Trophoblast cell (in vitro differentiated cells and primary cell): ENCODE measurements at regions not wholly inside any gene's neighbourhood (a gene's known extent, or its start where the extent isn't known, plus 50 kb on each side); places are given as distances from the start of the nearest gene placed in this dataset.

Experiments
- DNase-seq, 2 donors: peaks; one replicate each; pipeline ENCODE4 v3.0.0-alpha.2; 2016
- H2AFZ ChIP-seq: 2 replicates; pipeline ENCODE4 v1.6.1; 2013; ENCODE audit warnings: low read length, moderate library complexity, mild to moderate bottlenecking; ENCODE audit not compliant: insufficient read depth, poor library complexity
- H2AK5ac ChIP-seq: 2 replicates; pipeline ENCODE4 v1.6.1; 2013; ENCODE audit warnings: mild to moderate bottlenecking, low read length
- H2BK120ac ChIP-seq: 2 replicates; pipeline ENCODE4 v1.6.1; 2013; ENCODE audit warnings: low read length, mild to moderate bottlenecking, moderate library complexity; ENCODE audit not compliant: insufficient read depth, poor library complexity
- H2BK12ac ChIP-seq: 2 replicates; pipeline ENCODE4 v1.6.1; 2013; ENCODE audit warnings: mild to moderate bottlenecking, low read length, moderate library complexity
- H2BK5ac ChIP-seq: 2 replicates; pipeline ENCODE4 v1.6.1; 2013; ENCODE audit warnings: low read length, low read depth, moderate library complexity, mild to moderate bottlenecking; ENCODE audit not compliant: poor library complexity
- H3K14ac ChIP-seq: 2 replicates; pipeline ENCODE4 v1.6.1; 2013; ENCODE audit warnings: mild to moderate bottlenecking, low read length
- H3K18ac ChIP-seq: 2 replicates; pipeline ENCODE4 v1.6.1; 2013; ENCODE audit warnings: mild to moderate bottlenecking, low read length
- H3K23ac ChIP-seq: 2 replicates; pipeline ENCODE4 v1.6.1; 2013; ENCODE audit warnings: low read length
- H3K27ac ChIP-seq: 2 replicates; pipeline ENCODE4 v1.5.1; 2013; ENCODE audit warnings: low read depth, mild to moderate bottlenecking, inconsistent platforms, low read length, moderate library complexity
- H3K27me3 ChIP-seq: 2 replicates; pipeline ENCODE4 v1.6.1; 2013; ENCODE audit warnings: inconsistent platforms, mild to moderate bottlenecking, low read length, moderate library complexity; ENCODE audit not compliant: insufficient read depth
- H3K36me3 ChIP-seq, 2 experiments: 1 replicate in 1 of 2; 2 replicates in 1 of 2; pipeline ENCODE4 v1.6.1; 2013; ENCODE audit warnings: low read length in 2 of 2, mild to moderate bottlenecking in 2 of 2, moderate library complexity in 1 of 2; ENCODE audit not compliant: insufficient read depth in 2 of 2, control insufficient read depth in 1 of 2
- H3K4ac ChIP-seq: 2 replicates; pipeline ENCODE4 v1.6.1; 2013; ENCODE audit warnings: low read depth, mild to moderate bottlenecking, low read length, moderate library complexity
- H3K4me1 ChIP-seq, 2 experiments: 1 replicate in 1 of 2; 2 replicates in 1 of 2; pipeline ENCODE4 v1.6.1; 2013; ENCODE audit warnings: low read length in 2 of 2, mild to moderate bottlenecking in 2 of 2, moderate library complexity in 1 of 2; ENCODE audit not compliant: insufficient read depth in 2 of 2, control insufficient read depth in 1 of 2
- H3K4me2 ChIP-seq: 2 replicates; pipeline ENCODE4 v1.6.1; 2013; ENCODE audit warnings: inconsistent platforms, mild to moderate bottlenecking, low read length, moderate library complexity
- H3K4me3 ChIP-seq: 2 replicates; pipeline ENCODE4 v1.5.1; 2013; ENCODE audit warnings: mild to moderate bottlenecking, low read depth, low read length, inconsistent platforms
- H3K79me1 ChIP-seq: one replicate; pipeline ENCODE4 v1.6.1; 2013; ENCODE audit warnings: low read length
- H3K79me2 ChIP-seq: 2 replicates; pipeline ENCODE4 v1.6.1; 2013; ENCODE audit warnings: low read length, mild to moderate bottlenecking; ENCODE audit not compliant: control insufficient read depth, insufficient read depth, poor library complexity
- H3K9ac ChIP-seq: 2 replicates; pipeline ENCODE4 v1.6.1; 2013; ENCODE audit warnings: mild to moderate bottlenecking, low read length
- H3K9me3 ChIP-seq: 2 replicates; pipeline ENCODE4 v1.6.1; 2013; ENCODE audit warnings: low read depth, mild to moderate bottlenecking, control low read depth, inconsistent platforms, low read length; ENCODE audit not compliant: insufficient read depth
- H4K12ac ChIP-seq: 2 replicates; pipeline ENCODE4 v1.6.1; 2013; ENCODE audit warnings: low read depth, mild to moderate bottlenecking, low read length, moderate library complexity
- H4K8ac ChIP-seq: 2 replicates; pipeline ENCODE4 v1.6.1; 2013; ENCODE audit warnings: low read depth, mild to moderate bottlenecking, low read length, moderate library complexity
- H4K91ac ChIP-seq: one replicate; pipeline ENCODE4 v1.6.1; 2013; ENCODE audit warnings: low read depth, mild to moderate bottlenecking, low read length, moderate library complexity
- WGBS: extraction: QIAGEN DNeasy Blood & Tissue Kit; methylation state at CpG from one replicate; pipeline ENCODE4 v1.1.7; 2013; ENCODE audit warnings: missing lambda C conversion rate; ENCODE audit not compliant: insufficient read length, insufficient coverage; ENCODE audit errors: extremely low coverage; 5-methylcytosine and 5-hydroxymethylcytosine counted together

DNA sequence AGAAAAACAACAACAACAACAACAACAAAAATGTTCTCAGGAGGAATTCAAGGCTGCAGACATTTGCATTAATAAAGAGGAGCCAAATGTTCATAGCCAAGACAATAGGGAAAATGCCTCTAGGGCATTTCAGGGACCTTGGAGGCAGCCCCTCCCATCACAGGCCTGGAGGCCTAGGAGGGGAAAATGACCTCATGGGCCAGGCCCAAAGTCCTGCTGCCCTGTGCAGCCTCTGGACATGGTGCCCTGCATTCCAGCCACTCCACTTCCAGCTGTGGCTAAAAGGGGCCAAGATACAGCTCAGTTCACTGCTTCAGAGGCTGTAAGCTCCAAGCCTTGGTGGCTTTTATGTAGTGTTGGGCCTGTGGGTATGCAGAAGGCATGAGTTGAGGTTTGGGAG lies 314.5 kb downstream of the CYRIA start:
- Histone ChIP-seq H2AK5ac (no peak overlapping the region), H3K4ac (no peak overlapping the region), H3K79me2 (no peaks in the 10 kb centered on the region), H2BK5ac (no peak overlapping the region), H3K9ac (no peak overlapping the region), H3K36me3 (no peaks in the 10 kb centered on the region), H3K18ac (no peak overlapping the region), H2AFZ (no peak overlapping the region), H3K4me1 (no peaks in the 10 kb centered on the region), H4K91ac (no peak overlapping the region), H4K12ac (no peak overlapping the region), H3K27ac (no peak overlapping the region), H3K23ac (no peak overlapping the region), H2BK120ac (no peak overlapping the region), H3K9me3 (peaks cover 7% of the 10 kb centered on the region), H3K4me2 (no peak overlapping the region), H3K4me3 (no peak overlapping the region), H2BK12ac (no peak overlapping the region), H3K14ac (no peak overlapping the region), H3K27me3 (no peaks in the 10 kb centered on the region), H4K8ac (no peak overlapping the region), H3K79me1 (no peaks in the 10 kb centered on the region)
- no peak for DNase-seq

DNA sequence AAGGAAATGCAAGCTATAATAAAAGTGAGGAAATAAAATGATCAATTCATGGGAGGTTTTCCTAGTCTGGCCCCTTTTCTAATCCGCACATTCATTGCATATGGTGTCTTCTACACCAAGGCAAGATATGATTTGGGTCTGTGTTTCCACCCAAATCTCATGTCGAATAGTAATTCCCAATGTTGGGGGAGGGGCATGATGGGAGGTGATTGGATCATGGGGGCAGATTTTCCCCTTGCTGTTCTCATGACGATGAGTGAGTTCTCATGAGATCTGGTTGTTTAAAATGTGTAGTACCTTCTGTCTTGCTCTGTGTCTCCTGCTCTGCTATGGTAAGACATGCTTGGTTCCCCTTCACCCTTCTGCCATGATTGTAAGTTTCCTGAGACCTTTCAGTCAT lies 315.4 kb downstream of the CYRIA start:
- H3K14ac ChIP-seq = no peak overlapping the region
- H4K8ac ChIP-seq = no peak overlapping the region
- no peaks in the 10 kb centered on the region for H3K79me1 ChIP-seq
- no peak overlapping the region for H2BK120ac ChIP-seq
- no peak overlapping the region for H3K9ac ChIP-seq
- no peaks in the 10 kb centered on the region for H3K27me3 ChIP-seq
- no peak overlapping the region for H2AK5ac ChIP-seq
- no peaks in the 10 kb centered on the region for H3K79me2 ChIP-seq
- H3K4me2 ChIP-seq = no peak overlapping the region
- H3K4me1 ChIP-seq = no peaks in the 10 kb centered on the region
- H3K36me3 ChIP-seq = no peaks in the 10 kb centered on the region
- H3K23ac ChIP-seq = no peak overlapping the region
- no peak overlapping the region for H2BK5ac ChIP-seq
- no peak for DNase-seq
- H3K18ac ChIP-seq = no peak overlapping the region
- H2AFZ ChIP-seq = no peak overlapping the region
- H2BK12ac ChIP-seq = no peak overlapping the region
- no peak overlapping the region for H3K27ac ChIP-seq
- no peak overlapping the region for H4K12ac ChIP-seq
- no CpG with 5 or more reads among the region's 3 CpGs for WGBS
- H3K9me3 ChIP-seq = peaks cover 7% of the 10 kb centered on the region
- H3K4ac ChIP-seq = no peak overlapping the region
- no peak overlapping the region for H3K4me3 ChIP-seq
- no peak overlapping the region for H4K91ac ChIP-seq

DNA sequence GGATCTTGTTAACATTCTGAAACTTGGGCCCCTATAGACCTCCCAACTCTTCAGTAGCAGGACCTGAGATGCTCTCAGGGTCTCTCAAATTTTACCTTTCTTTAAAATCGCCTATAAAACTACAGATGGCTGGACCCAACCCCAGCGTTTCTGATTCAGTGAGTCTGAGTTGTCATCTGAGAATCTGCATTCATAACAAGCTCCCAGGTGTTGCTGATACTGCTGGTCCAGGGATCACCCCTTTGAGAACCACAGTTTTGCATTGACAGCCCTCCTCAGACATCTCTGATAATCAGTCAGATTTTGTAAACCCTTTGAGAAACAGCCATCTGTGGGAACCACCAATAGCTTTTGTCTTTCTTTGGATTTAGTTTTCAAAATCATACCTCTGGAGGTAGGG lies 315.8 kb downstream of the CYRIA start:
- Histone ChIP-seq H3K4me2 (no peak overlapping the region), H3K18ac (no peak overlapping the region), H4K91ac (no peak overlapping the region), H3K27me3 (no peaks in the 10 kb centered on the region), H3K23ac (no peak overlapping the region), H2AFZ (no peak overlapping the region), H3K9ac (no peak overlapping the region), H3K4me3 (no peak overlapping the region), H3K4ac (no peak overlapping the region), H3K9me3 (peaks cover 7% of the 10 kb centered on the region), H4K12ac (no peak overlapping the region), H2BK12ac (no peak overlapping the region), H2AK5ac (no peak overlapping the region), H3K14ac (no peak overlapping the region), H3K79me2 (no peaks in the 10 kb centered on the region), H2BK120ac (no peak overlapping the region), H3K36me3 (no peaks in the 10 kb centered on the region), H3K27ac (no peak overlapping the region), H4K8ac (no peak overlapping the region), H3K4me1 (no peaks in the 10 kb centered on the region), H3K79me1 (no peaks in the 10 kb centered on the region), H2BK5ac (no peak overlapping the region)
- WGBS = no CpG with 5 or more reads among the region's 2 CpGs
- no peak for DNase-seq

DNA sequence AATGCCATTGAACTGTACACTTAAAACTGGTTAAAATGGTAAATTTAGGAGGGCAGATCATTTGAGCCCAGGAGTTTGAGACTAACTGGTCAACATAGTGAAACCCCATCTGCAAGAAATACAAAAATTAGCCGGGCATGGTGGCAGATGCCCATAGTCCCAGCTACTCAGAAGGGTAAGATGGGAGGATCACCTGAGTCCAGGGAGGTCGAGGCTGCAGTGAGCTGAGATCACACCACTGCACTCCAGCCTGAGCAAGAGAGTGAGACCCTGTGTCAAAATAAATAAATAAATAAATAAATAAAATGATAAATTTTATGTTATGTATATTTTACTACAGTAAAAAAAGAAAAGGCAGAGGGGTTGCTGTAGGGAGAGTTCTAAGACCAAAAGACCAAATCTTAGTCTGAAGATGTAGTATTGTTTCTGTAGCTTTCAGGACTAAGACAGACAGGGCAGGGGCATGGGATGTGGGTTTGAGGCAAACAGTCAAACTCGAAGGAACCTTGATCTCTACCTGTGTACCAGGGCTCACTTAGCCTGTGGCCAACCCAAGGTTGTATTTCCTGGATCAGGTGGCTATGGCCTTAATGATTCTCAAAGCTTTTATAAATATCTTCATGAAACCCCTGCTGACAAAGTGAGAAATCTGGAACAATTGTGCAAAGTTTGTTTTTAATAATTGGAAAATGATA lies 316.7 kb downstream of the CYRIA start:
- no peak for DNase-seq
- no peaks in the 10 kb centered on the region for H3K36me3 ChIP-seq
- H3K4ac ChIP-seq = no peak overlapping the region

More for the DNA sequence above, 316.7 kb downstream of the CYRIA start:
- Histone ChIP-seq H3K27me3 (no peaks in the 10 kb centered on the region), H2BK5ac (no peak overlapping the region), H3K79me1 (no peaks in the 10 kb centered on the region), H3K9ac (no peak overlapping the region), H2AK5ac (no peak overlapping the region), H4K8ac (no peak overlapping the region), H3K18ac (no peak overlapping the region), H3K23ac (no peak overlapping the region), H2AFZ (no peak overlapping the region), H3K79me2 (no peaks in the 10 kb centered on the region), H3K4me2 (no peak overlapping the region), H3K14ac (no peak overlapping the region), H3K4me3 (no peak overlapping the region), H4K12ac (no peak overlapping the region), H2BK120ac (no peak overlapping the region), H3K27ac (no peak overlapping the region), H3K4me1 (no peaks in the 10 kb centered on the region), H4K91ac (no peak overlapping the region), H3K9me3 (peaks cover 7% of the 10 kb centered on the region), H2BK12ac (no peak overlapping the region)
- WGBS = no CpG with 5 or more reads among the region's 3 CpGs
